ENCODE measurements at regions not wholly inside any gene's neighbourhood (a gene's known extent, or its start where the extent isn't known, plus 50 kb on each side); places are given as distances from the start of the nearest gene placed in this dataset.
"Not testable (repeated sequence)": the region's sequence is repeated elsewhere in the genome, so short reads cannot be mapped to it uniquely, and the experiment has no call there.

GRCh38 chr6:18543051-18543450 is 155.9 kb downstream of the RNF144B start:
- TF ChIP-seq EZH2phosphoT487 (IDR thresholded peaks at IDR 0.05; ENCODE audit: low read length), result no peak
- TF ChIP-seq, protein P1, sequence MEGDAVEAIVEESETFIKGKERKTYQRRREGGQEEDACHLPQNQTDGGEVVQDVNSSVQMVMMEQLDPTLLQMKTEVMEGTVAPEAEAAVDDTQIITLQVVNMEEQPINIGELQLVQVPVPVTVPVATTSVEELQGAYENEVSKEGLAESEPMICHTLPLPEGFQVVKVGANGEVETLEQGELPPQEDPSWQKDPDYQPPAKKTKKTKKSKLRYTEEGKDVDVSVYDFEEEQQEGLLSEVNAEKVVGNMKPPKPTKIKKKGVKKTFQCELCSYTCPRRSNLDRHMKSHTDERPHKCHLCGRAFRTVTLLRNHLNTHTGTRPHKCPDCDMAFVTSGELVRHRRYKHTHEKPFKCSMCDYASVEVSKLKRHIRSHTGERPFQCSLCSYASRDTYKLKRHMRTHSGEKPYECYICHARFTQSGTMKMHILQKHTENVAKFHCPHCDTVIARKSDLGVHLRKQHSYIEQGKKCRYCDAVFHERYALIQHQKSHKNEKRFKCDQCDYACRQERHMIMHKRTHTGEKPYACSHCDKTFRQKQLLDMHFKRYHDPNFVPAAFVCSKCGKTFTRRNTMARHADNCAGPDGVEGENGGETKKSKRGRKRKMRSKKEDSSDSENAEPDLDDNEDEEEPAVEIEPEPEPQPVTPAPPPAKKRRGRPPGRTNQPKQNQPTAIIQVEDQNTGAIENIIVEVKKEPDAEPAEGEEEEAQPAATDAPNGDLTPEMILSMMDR (IDR thresholded peaks at IDR 0.05; ENCODE audit: low read length), result no peak
- H3F3A ChIP-seq (ENCODE audit: insufficient read depth, low read length), result peaks cover 17% of the 10 kb centered on the region
- DNase-seq, result no peak
- H3K27me3 ChIP-seq (replicated peaks; ENCODE audit: insufficient read depth, low read length), result no peaks in the 10 kb centered on the region
- H3K36me3 ChIP-seq (replicated peaks; ENCODE audit: insufficient read depth, low read length), result no peaks in the 10 kb centered on the region
- no peak overlapping the region for H3K9ac ChIP-seq (ENCODE audit: low read length)
- no peaks in the 10 kb centered on the region for H3K9me3 ChIP-seq (replicated peaks; ENCODE audit: insufficient read depth, low read length)
- no peaks in the 10 kb centered on the region for H3K79me2 ChIP-seq (ENCODE audit: low read length)
- no peak overlapping the region for H2AFZ ChIP-seq (ENCODE audit: low read length)
- no peak overlapping the region for H3K4me3 ChIP-seq (ENCODE audit: low read length)
- no peak overlapping the region for H3K4me2 ChIP-seq (ENCODE audit: low read depth, low read length)
- no peak overlapping the region for H3K27ac ChIP-seq (ENCODE audit: low read length)
- H4K20me1 ChIP-seq (ENCODE audit: insufficient read depth, low read length), result no peaks in the 10 kb centered on the region
- H3K4me1 ChIP-seq (ENCODE audit: low read length), result peaks cover 22% of the 10 kb centered on the region
- H3K9me2 ChIP-seq (replicated peaks; ENCODE audit: insufficient read depth, low read length), result no peaks in the 10 kb centered on the region

- not testable (repeated sequence) for H3K4me2 ChIP-seq (ENCODE audit: low read depth, low read length); H3K9ac ChIP-seq (ENCODE audit: low read length); H3K79me2 ChIP-seq (ENCODE audit: low read length); H3K9me3 ChIP-seq (replicated peaks; ENCODE audit: insufficient read depth, low read length); H3K36me3 ChIP-seq (replicated peaks; ENCODE audit: insufficient read depth, low read length); H3K9me2 ChIP-seq (replicated peaks; ENCODE audit: insufficient read depth, low read length); H3K27me3 ChIP-seq (replicated peaks; ENCODE audit: insufficient read depth, low read length); H3K4me3 ChIP-seq (ENCODE audit: low read length); H4K20me1 ChIP-seq (ENCODE audit: insufficient read depth, low read length); H2AFZ ChIP-seq (ENCODE audit: low read length); DNase-seq
- Histone ChIP-seq H3F3A (ENCODE audit: insufficient read depth, low read length) (peaks cover 17% of the 10 kb centered on the region), H3K27ac (ENCODE audit: low read length) (peak overlapping the region; percentile 65; the same call in 1 of the 2 replicates), H3K4me1 (ENCODE audit: low read length) (peaks cover 27% of the 10 kb centered on the region)
These were observed 158.0 kb downstream of the RNF144B start for GRCh38 chr6:18545142-18545541.

- no peaks in the 10 kb centered on the region for H4K20me1 ChIP-seq (ENCODE audit: insufficient read depth, low read length)
- no peak overlapping the region for H3K4me3 ChIP-seq (ENCODE audit: low read length)
- peaks cover 33% of the 10 kb centered on the region for H3K4me1 ChIP-seq (ENCODE audit: low read length)
- peak overlapping the region; percentile 65; the same call in 1 of the 2 replicates for H3K27ac ChIP-seq (ENCODE audit: low read length)
- no peaks in the 10 kb centered on the region for H3K36me3 ChIP-seq (replicated peaks; ENCODE audit: insufficient read depth, low read length)
- no peaks in the 10 kb centered on the region for H3K9me3 ChIP-seq (replicated peaks; ENCODE audit: insufficient read depth, low read length)
- H2AFZ ChIP-seq (ENCODE audit: low read length), result no peak overlapping the region
- H3K4me2 ChIP-seq (ENCODE audit: low read depth, low read length), result peak overlapping the region; percentile 35; the same call in 1 of the 2 replicates
- DNase-seq, result peak; percentile 55
- no peaks in the 10 kb centered on the region for H3K9me2 ChIP-seq (replicated peaks; ENCODE audit: insufficient read depth, low read length)
- H3K27me3 ChIP-seq (replicated peaks; ENCODE audit: insufficient read depth, low read length), result no peaks in the 10 kb centered on the region
- peaks cover 17% of the 10 kb centered on the region for H3F3A ChIP-seq (ENCODE audit: insufficient read depth, low read length)
- no peaks in the 10 kb centered on the region for H3K79me2 ChIP-seq (ENCODE audit: low read length)
- TF ChIP-seq EZH2 (optimal IDR thresholded peaks at IDR 0.05; ENCODE audit: low read depth, low read length) (no peak), EZH2phosphoT487 (IDR thresholded peaks at IDR 0.05; ENCODE audit: low read length) (no peak)
- TF ChIP-seq, protein P1 (IDR thresholded peaks at IDR 0.05; ENCODE audit: low read length), result no peak
- H3K9ac ChIP-seq (ENCODE audit: low read length), result no peak overlapping the region
These were observed 158.6 kb downstream of the RNF144B start for GRCh38 chr6:18545726-18546125.

DNA sequence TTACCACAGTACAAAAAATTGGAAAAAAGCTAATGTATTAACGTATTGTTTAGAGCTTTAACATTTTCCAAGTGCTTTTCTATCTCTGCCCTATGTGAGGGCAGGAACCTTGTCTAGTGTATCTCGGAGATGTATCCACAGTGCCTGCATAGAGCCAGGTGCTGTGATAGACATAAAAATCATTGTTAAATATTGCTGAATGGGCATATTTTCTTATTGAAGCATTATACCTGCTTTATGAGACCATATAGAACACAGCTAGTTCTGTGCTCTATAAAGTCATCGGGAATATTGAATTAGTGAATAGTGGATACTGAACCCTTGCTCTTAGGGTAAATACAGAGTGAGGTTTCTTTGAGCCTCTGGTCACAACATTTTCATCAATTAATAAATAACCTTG is 163.0 kb downstream of the RNF144B start:
- H3K4me3 ChIP-seq (ENCODE audit: low read length), result no peak overlapping the region
- no peak overlapping the region for H2AFZ ChIP-seq (ENCODE audit: low read length)
- H3K36me3 ChIP-seq (replicated peaks; ENCODE audit: insufficient read depth, low read length), result no peaks in the 10 kb centered on the region
- H3K27ac ChIP-seq (ENCODE audit: low read length), result no peak overlapping the region
- no peaks in the 10 kb centered on the region for H3K27me3 ChIP-seq (replicated peaks; ENCODE audit: insufficient read depth, low read length)
- no peaks in the 10 kb centered on the region for H4K20me1 ChIP-seq (ENCODE audit: insufficient read depth, low read length)
- DNase-seq, result no peak
- no peaks in the 10 kb centered on the region for H3K79me2 ChIP-seq (ENCODE audit: low read length)
- H3K9me3 ChIP-seq (replicated peaks; ENCODE audit: insufficient read depth, low read length), result no peaks in the 10 kb centered on the region
- no peak overlapping the region for H3K4me2 ChIP-seq (ENCODE audit: low read depth, low read length)
- H3F3A ChIP-seq (ENCODE audit: insufficient read depth, low read length), result peaks cover 8% of the 10 kb centered on the region
- no peak overlapping the region for H3K9ac ChIP-seq (ENCODE audit: low read length)
- H3K9me2 ChIP-seq (replicated peaks; ENCODE audit: insufficient read depth, low read length), result no peaks in the 10 kb centered on the region
- H3K4me1 ChIP-seq (ENCODE audit: low read length), result peaks cover 19% of the 10 kb centered on the region
- TF ChIP-seq, protein P1 (IDR thresholded peaks at IDR 0.05; ENCODE audit: low read length), result no peak
- TF ChIP-seq EZH2phosphoT487 (IDR thresholded peaks at IDR 0.05; ENCODE audit: low read length) (no peak), EZH2 (optimal IDR thresholded peaks at IDR 0.05; ENCODE audit: low read depth, low read length) (no peak)

All from MM.1S (cell line).